Spleen (tissue), 11 donors: ENCODE measurements at regions not wholly inside any gene's neighbourhood (a gene's known extent, or its start where the extent isn't known, plus 50 kb on each side); places are given as distances from the start of the nearest gene placed in this dataset.

ENCODE experiments used
- DNase-seq: peaks from one replicate; pipeline ENCODE4 v3.0.0-alpha.2; 2020
- H3K27ac ChIP-seq, 8 donors: fragments of 200-600 bp; sonication (generic) in 7 of 8; 1 replicate in 4 of 8; 2 replicates in 4 of 8; pipeline versions ENCODE4 v1.5.0 to v1.8.0; 2016 to 2021; ENCODE audit warnings: inconsistent platforms in 4 of 8, mild to moderate bottlenecking in 4 of 8, moderate library complexity in 1 of 8
- H3K27me3 ChIP-seq, 7 donors: fragments of 200-600 bp; sonication (generic) in 6 of 7; replicated peaks in 1 of 7; 1 replicate in 4 of 7; 2 replicates in 3 of 7; pipeline versions ENCODE4 v1.5.0 to v1.8.0; 2016 to 2021; ENCODE audit warnings: inconsistent platforms in 3 of 7, mild to moderate bottlenecking in 1 of 7
- H3K36me3 ChIP-seq, 6 donors: fragments of 200-600 bp; sonication (generic) in 5 of 6; 1 replicate in 4 of 6; 2 replicates in 2 of 6; pipeline versions ENCODE4 v1.5.0 to v1.8.0; 2016 to 2021; ENCODE audit warnings: inconsistent platforms in 2 of 6
- H3K4me1 ChIP-seq, 6 donors: fragments of 200-600 bp; sonication (generic) in 5 of 6; 1 replicate in 3 of 6; 2 replicates in 3 of 6; pipeline versions ENCODE4 v1.5.0 to v1.8.0; 2016 to 2021; ENCODE audit warnings: inconsistent platforms in 3 of 6
- H3K4me3 ChIP-seq, 8 donors: fragments of 200-600 bp; sonication (generic) in 7 of 8; 1 replicate in 4 of 8; 2 replicates in 4 of 8; pipeline versions ENCODE4 v1.5.0 to v1.8.0; 2016 to 2021; ENCODE audit warnings: inconsistent platforms in 4 of 8, mild to moderate bottlenecking in 4 of 8, moderate library complexity in 2 of 8
- H3K9me3 ChIP-seq, 8 donors: fragments of 200-600 bp; sonication (generic) in 7 of 8; 1 replicate in 4 of 8; 2 replicates in 4 of 8; pipeline versions ENCODE4 v1.5.0 to v1.8.0; 2016 to 2021; ENCODE audit warnings: inconsistent platforms in 4 of 8
- POLR2A ChIP-seq, 3 donors: fragments of 450-650 bp; IDR thresholded peaks; one replicate each; pipeline ENCODE4 v1.5.1; 2017; ENCODE audit warnings: antibody characterized with exemption in 3 of 3, mild to moderate bottlenecking in 1 of 3
- POLR2AphosphoS5 ChIP-seq, 3 donors: sonication (generic); formaldehyde crosslinking; IDR thresholded peaks; one replicate each; pipeline ENCODE4 v1.5.1; 2017; ENCODE audit warnings: antibody characterized with exemption in 3 of 3
- WGBS, 5 donors: extraction: QIAGEN DNeasy Blood & Tissue Kit in 3 of 5; methylation state at CpG; one replicate each; pipeline versions ENCODE4 v1.1.5 to v1.1.7; 2013 to 2018; 5-methylcytosine and 5-hydroxymethylcytosine counted together
- intact Hi-C: fragments of 100-400 bp; cut with DNase I; formaldehyde crosslinking; loops from one replicate; pipeline ENCODE4 v1.15.0; 2023; ENCODE audit warnings: low total_unique reads
- TF ChIP-seq, protein P1 (sequence below), 11 experiments: fragments of 200-600 bp in 7 of 11; fragments of 450-650 bp in 4 of 11; sonication (generic) in 4 of 11; IDR thresholded peaks in 8 of 11; conservative IDR thresholded peaks in 3 of 11; 1 replicate in 7 of 11; 2 replicates in 4 of 11; pipeline versions ENCODE4 v1.4.0 to v1.8.0; 2016 to 2021; ENCODE audit warnings: antibody characterized with exemption in 11 of 11, inconsistent platforms in 4 of 11, mild to moderate bottlenecking in 1 of 11
- donor health status: healthy with polysubstance abuse.
- donor health status: DM: no; HTN: no; CAD: no; lungs with moderate emphysema.
- donor health status: DM: no; HTN: no; CAD: no.
- donor health status: Bipolar disorder and iron deficiency.
- donor health status: healthy.
- donor health status: DM: no; HTN: no; CAD: no.
- donor health status: DM: yes; HTN: yes; CAD: no.

DNA sequence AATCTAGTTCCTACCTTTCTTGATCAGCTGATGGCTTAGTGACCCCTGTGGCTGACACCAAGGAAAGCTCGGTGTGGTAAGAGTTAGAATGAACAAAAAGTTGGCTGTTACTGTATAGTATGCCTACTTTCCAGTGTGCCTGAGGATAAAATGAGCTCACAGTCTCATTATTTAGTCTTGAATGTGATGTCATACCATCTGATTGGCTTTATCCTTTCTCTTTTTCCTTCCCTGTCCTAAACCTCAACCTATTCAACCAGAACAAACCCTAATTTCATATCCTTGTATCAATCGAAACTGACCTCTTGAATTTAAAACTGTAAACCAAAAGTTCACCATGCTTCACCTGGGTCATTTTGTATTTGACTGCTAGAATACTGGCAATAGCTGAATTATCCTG lies 156.4 kb downstream of the PPARGC1A start:
- Histone ChIP-seq H3K36me3 (no peaks in the 10 kb centered on the region), H3K4me1 (no peaks in the 10 kb centered on the region), H3K27me3 (no peaks in the 10 kb centered on the region), H3K27ac (no peak overlapping the region), H3K9me3 (no peaks in the 10 kb centered on the region), H3K4me3 (no peak overlapping the region)
- 69 to 86% (median 85%) methylated on average over 2 of the region's 2 CpGs for WGBS, 5 donors
- TF ChIP-seq POLR2AphosphoS5 (IDR thresholded peaks at IDR 0.05) (no peak), POLR2A (IDR thresholded peaks at IDR 0.05) (no peak)
- TF ChIP-seq, protein P1, sequence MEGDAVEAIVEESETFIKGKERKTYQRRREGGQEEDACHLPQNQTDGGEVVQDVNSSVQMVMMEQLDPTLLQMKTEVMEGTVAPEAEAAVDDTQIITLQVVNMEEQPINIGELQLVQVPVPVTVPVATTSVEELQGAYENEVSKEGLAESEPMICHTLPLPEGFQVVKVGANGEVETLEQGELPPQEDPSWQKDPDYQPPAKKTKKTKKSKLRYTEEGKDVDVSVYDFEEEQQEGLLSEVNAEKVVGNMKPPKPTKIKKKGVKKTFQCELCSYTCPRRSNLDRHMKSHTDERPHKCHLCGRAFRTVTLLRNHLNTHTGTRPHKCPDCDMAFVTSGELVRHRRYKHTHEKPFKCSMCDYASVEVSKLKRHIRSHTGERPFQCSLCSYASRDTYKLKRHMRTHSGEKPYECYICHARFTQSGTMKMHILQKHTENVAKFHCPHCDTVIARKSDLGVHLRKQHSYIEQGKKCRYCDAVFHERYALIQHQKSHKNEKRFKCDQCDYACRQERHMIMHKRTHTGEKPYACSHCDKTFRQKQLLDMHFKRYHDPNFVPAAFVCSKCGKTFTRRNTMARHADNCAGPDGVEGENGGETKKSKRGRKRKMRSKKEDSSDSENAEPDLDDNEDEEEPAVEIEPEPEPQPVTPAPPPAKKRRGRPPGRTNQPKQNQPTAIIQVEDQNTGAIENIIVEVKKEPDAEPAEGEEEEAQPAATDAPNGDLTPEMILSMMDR (IDR thresholded peaks at IDR 0.05 in 8 of 11, conservative IDR thresholded peaks at IDR 0.05 in 3 of 11): no peak
- intact Hi-C loops: no loop called here
- no peak for DNase-seq

DNA sequence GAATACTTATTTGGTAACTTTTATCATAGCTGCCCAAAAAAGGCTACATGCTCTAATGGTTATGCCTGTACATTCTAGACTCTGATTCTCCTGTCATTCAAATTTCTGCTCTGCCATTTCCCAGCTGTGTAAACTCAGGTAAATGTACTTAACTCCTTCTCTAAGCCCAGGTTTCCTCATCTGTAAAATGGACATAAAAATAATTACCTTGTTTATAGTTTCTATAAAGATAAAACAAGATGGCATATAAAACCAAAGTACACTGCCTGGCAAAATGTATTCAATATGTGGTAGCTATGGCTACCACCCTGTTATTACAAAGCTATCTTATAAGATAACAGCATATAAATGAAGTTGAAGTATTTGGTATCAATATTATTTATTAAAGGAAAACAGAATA lies 158.8 kb downstream of the PPARGC1A start:
- Histone ChIP-seq H3K36me3 (no peaks in the 10 kb centered on the region), H3K4me3 (no peak overlapping the region), H3K4me1 (no peaks in the 10 kb centered on the region), H3K9me3 (no peaks in the 10 kb centered on the region), H3K27ac (no peak overlapping the region), H3K27me3 (no peaks in the 10 kb centered on the region)
- intact Hi-C loops: no loop called here
- DNase-seq: no peak
- TF ChIP-seq POLR2A (IDR thresholded peaks at IDR 0.05) (no peak), POLR2AphosphoS5 (IDR thresholded peaks at IDR 0.05) (no peak)
- TF ChIP-seq, protein P1 (IDR thresholded peaks at IDR 0.05 in 8 of 11, conservative IDR thresholded peaks at IDR 0.05 in 3 of 11): no peak

DNA sequence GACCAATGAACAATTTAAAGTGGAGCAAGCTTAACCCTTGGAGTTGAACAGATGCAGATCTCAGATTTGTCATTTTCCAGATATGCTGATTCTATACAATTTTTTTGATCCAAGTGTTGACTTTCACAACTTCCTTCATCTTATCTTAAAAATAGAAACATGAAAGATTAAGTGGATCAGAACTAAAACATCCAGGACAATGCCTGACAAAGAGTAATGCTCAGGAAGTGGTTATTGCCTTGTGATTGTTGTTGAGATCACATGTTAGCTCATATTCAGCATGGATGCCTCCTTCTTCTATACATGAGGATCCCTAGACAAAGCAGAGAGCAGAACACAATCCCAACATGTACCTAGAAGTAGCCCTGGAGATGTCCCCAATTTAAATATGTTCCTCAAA lies 160.9 kb downstream of the PPARGC1A start:
- H3K36me3 ChIP-seq: no peaks in the 10 kb centered on the region
- H3K27ac ChIP-seq: no peak overlapping the region
- H3K4me1 ChIP-seq: no peaks in the 10 kb centered on the region
- DNase-seq: no peak
- H3K9me3 ChIP-seq: no peaks in the 10 kb centered on the region
- intact Hi-C loops: no loop called here
- TF ChIP-seq POLR2AphosphoS5 (IDR thresholded peaks at IDR 0.05) (no peak), POLR2A (IDR thresholded peaks at IDR 0.05) (no peak)
- TF ChIP-seq, protein P1 (IDR thresholded peaks at IDR 0.05 in 8 of 11, conservative IDR thresholded peaks at IDR 0.05 in 3 of 11): no peak
- H3K4me3 ChIP-seq: no peak overlapping the region
- no peaks in the 10 kb centered on the region for H3K27me3 ChIP-seq

DNA sequence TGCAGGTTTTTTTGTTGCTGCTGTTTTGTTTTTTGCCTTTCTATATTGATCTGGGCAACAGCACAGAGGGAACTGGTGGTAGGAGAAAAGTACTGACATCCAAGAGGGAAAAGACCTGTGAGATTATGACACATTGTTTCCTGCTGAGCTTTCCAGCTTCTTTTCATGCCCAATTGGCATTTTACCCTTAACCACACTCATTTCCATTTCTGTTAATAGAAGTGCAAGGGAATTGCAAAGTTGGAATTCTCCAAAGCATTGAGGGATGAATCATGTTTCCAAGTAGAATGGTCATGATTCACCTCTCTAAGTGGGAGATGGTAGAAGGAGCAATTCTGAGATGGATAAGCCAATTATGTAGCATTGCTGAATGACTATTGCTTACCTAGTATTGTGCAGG lies 161.5 kb downstream of the PPARGC1A start:
- no peak overlapping the region for H3K4me3 ChIP-seq
- H3K27me3 ChIP-seq: no peaks in the 10 kb centered on the region
- TF ChIP-seq POLR2AphosphoS5 (IDR thresholded peaks at IDR 0.05): no peak
- no peak for TF ChIP-seq POLR2A (IDR thresholded peaks at IDR 0.05)
- TF ChIP-seq, protein P1 (IDR thresholded peaks at IDR 0.05 in 8 of 11, conservative IDR thresholded peaks at IDR 0.05 in 3 of 11): no peak
- H3K4me1 ChIP-seq: no peaks in the 10 kb centered on the region
- no peaks in the 10 kb centered on the region for H3K9me3 ChIP-seq
- intact Hi-C loops: no loop called here
- H3K36me3 ChIP-seq: no peaks in the 10 kb centered on the region
- no peak for DNase-seq
- no peak overlapping the region for H3K27ac ChIP-seq
